Prostate gland (tissue), 2 donors: ENCODE measurements at regions not wholly inside any gene's neighbourhood (a gene's known extent, or its start where the extent isn't known, plus 50 kb on each side); places are given as distances from the start of the nearest gene placed in this dataset.

Experiments
- POLR2A ChIP-seq: fragments of 450-650 bp; IDR thresholded peaks from one replicate; pipeline ENCODE4 v1.6.1; 2016; ENCODE audit warnings: antibody characterized with exemption, mild to moderate bottlenecking
- POLR2AphosphoS5 ChIP-seq: sonication (generic); formaldehyde crosslinking; IDR thresholded peaks from one replicate; pipeline ENCODE4 v1.6.1; 2017; ENCODE audit warnings: antibody characterized with exemption
- TF ChIP-seq, protein P1 (sequence below), 4 experiments: fragments of 200-600 bp in 2 of 4; fragments of 450-650 bp in 2 of 4; sonication (generic) in 2 of 4; IDR thresholded peaks; 1 replicate in 3 of 4; 2 replicates in 1 of 4; pipeline ENCODE4 v1.5.1; 2016 to 2019; ENCODE audit warnings: antibody characterized with exemption in 4 of 4, mild to moderate bottlenecking in 2 of 4, moderate library complexity in 2 of 4

DNA sequence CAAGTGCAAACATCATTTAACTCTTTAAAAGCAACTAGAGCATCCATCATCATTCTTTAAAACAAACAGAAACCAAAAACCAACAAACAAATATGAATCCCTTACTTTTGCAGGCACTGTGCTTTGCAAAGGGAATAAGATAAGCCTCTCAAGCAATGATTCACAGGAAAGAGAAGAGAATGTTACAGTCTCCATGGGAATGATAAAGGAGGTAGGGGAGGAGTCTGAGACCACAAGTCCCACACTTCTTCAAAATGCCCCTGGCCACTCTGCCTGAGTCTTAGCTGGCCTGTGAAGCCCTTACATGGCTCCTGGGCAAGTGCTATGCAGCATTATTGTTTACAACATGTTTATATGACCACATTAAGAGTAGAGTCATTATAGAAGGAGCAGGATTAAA is 257.7 kb upstream of the MARCKS start:
- TF ChIP-seq, protein P1, sequence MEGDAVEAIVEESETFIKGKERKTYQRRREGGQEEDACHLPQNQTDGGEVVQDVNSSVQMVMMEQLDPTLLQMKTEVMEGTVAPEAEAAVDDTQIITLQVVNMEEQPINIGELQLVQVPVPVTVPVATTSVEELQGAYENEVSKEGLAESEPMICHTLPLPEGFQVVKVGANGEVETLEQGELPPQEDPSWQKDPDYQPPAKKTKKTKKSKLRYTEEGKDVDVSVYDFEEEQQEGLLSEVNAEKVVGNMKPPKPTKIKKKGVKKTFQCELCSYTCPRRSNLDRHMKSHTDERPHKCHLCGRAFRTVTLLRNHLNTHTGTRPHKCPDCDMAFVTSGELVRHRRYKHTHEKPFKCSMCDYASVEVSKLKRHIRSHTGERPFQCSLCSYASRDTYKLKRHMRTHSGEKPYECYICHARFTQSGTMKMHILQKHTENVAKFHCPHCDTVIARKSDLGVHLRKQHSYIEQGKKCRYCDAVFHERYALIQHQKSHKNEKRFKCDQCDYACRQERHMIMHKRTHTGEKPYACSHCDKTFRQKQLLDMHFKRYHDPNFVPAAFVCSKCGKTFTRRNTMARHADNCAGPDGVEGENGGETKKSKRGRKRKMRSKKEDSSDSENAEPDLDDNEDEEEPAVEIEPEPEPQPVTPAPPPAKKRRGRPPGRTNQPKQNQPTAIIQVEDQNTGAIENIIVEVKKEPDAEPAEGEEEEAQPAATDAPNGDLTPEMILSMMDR (IDR thresholded peaks at IDR 0.05) = no peak
- no peak for TF ChIP-seq POLR2A
- no peak for TF ChIP-seq POLR2AphosphoS5
